GM12892 (cell line): ENCODE measurements at regions not wholly inside any gene's neighbourhood (a gene's known extent, or its start where the extent isn't known, plus 50 kb on each side); places are given as distances from the start of the nearest gene placed in this dataset.

Experiments
- POLR2A ChIP-seq: IDR thresholded peaks from 2 replicates; pipeline ENCODE4 v1.6.1; 2011; ENCODE audit warnings: low read depth, low read length, control low read depth
- POLR2AphosphoS5 ChIP-seq: IDR thresholded peaks from 2 replicates; pipeline ENCODE4 v1.6.1; 2011; ENCODE audit warnings: low read depth, low read length, control low read depth
- TAF1 ChIP-seq: IDR thresholded peaks from 2 replicates; pipeline ENCODE4 v1.6.1; 2011; ENCODE audit warnings: low read depth, mild to moderate bottlenecking, control low read depth, low read length, borderline replicate concordance

GRCh38 chr7:67813621-67814292 lies 817.1 kb downstream of the TYW1 start:
- TF ChIP-seq TAF1 = no peak
- no peak for TF ChIP-seq POLR2A
- TF ChIP-seq POLR2AphosphoS5 = no peak
